ENCODE measurements at regions not wholly inside any gene's neighbourhood (a gene's known extent, or its start where the extent isn't known, plus 50 kb on each side); places are given as distances from the start of the nearest gene placed in this dataset.
"Not testable (repeated sequence)": the region's sequence is repeated elsewhere in the genome, so short reads cannot be mapped to it uniquely, and the experiment has no call there.

DNA sequence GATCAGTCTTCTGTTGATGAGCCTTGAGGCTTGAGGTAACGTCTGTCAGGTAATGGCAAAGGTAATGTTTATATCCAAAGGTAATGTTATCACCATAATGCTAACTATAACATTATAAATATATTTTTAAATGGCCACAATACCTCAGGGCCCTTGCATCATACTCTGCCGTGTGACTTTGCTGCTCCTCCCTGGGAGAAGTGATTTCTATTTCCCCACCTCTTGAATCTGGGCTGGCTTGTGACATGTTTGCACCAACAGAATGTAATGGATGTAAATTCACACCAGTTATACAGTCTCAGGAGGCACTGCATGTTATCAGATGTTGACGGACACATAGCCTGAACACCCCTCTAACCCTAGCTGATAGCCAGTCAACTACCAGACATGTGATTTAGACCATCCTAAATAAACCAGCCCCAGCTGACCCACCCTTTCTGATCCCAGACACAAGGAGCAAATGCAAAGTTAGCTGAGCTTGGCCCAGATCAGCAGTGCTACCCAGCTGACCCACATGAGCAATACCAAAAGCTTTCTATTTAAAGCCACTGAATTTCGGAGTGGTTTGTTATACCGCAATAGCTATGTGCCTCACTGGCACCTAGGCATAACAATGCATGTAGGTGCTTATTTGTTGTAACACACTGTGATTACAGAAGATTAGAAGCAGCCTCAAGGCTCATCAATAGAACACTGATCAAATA, 93.8 kb upstream of the SIRPA start:
- peaks cover 4% of the 10 kb centered on the region for H3K27me3 Mint-ChIP-seq
- H3K4me1 Mint-ChIP-seq, result peaks cover 19 to 27% (median 20%) of the 10 kb centered on the region in 3 donors
- peak overlapping the region in 2 of 3 donors; percentile 81 to 99 for H3K27ac Mint-ChIP-seq
- H3K4me3 Mint-ChIP-seq, result peak overlapping the region; percentile 49 to 98 (median 82)
- no peaks in the 10 kb centered on the region for H3K9me3 Mint-ChIP-seq
- H3K36me3 Mint-ChIP-seq, result no peaks in the 10 kb centered on the region

DNA sequence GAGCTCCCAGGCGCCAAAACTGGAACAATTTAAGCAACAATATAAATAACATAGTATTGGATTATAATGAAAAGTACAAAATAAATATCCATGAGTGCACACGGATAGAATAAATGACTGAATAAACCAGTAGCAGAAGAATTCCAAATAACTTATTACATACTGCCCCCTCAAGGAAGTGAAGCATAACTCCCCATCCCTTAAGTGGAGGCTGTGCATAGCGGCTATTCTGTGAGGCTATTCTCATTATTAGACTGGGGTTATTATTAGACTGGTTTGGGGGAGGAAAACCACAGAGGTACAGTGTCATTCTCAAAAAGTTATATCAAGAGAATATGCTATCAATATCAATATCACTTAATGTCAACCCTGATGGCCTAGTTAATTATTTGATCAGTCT, 94.4 kb upstream of the SIRPA start:
- H3K27ac Mint-ChIP-seq, result peak overlapping the region in 1 of 3 donors; percentile 5
- H3K4me3 Mint-ChIP-seq, result peak overlapping the region in 1 of 4 donors; percentile 12
- H3K4me1 Mint-ChIP-seq, result peaks cover 19 to 27% (median 20%) of the 10 kb centered on the region in 3 donors
- no peaks in the 10 kb centered on the region for H3K9me3 Mint-ChIP-seq
- H3K36me3 Mint-ChIP-seq, result no peaks in the 10 kb centered on the region
- H3K27me3 Mint-ChIP-seq, result peaks cover 4% of the 10 kb centered on the region

DNA sequence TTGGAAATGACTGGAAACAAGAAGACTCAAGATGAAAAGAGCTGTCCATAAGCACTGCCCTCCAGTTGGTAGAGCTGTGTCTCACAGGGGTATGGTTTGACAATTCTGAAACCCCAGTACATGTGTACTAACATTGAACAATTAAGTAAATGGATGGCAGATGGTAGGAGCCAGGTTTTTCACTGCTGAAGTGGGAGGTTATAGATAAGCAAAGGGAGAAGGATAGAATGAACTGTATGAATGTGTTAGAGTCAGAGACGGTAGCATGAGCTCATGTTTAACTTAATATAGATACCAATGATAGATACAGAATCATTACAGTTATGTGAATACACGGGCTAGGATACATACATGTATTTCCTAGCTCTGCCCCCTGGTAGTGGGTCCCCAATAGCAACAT, 95.0 kb upstream of the SIRPA start:
- peak overlapping the region in 1 of 4 donors; percentile 12 for H3K4me3 Mint-ChIP-seq
- H3K27me3 Mint-ChIP-seq, result peaks cover 4% of the 10 kb centered on the region
- H3K9me3 Mint-ChIP-seq, result no peaks in the 10 kb centered on the region
- no peaks in the 10 kb centered on the region for H3K36me3 Mint-ChIP-seq
- peaks cover 19 to 27% (median 20%) of the 10 kb centered on the region in 3 donors for H3K4me1 Mint-ChIP-seq
- peak overlapping the region in 1 of 3 donors; percentile 5 for H3K27ac Mint-ChIP-seq

DNA sequence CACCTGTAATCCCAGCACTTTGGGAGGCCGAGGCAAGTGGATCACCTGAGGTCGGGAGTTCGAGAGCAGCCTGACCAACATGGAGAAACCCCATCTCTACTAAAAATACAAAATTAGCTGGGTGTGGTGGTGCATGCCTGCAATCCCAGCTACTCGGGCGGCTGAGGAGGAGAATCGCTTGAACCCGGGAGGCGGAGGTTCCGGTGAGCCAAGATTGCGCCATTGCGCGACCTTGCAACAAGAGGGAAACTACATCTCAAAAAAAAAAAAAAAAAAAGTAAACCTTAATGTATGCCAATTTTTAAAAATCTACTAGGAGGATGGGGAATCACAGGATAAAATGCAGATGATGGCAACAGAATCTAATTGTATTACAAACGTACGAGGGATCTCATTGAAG, 95.5 kb upstream of the SIRPA start:
- H3K36me3 Mint-ChIP-seq, H3K9me3 Mint-ChIP-seq, H3K27me3 Mint-ChIP-seq: not testable (repeated sequence)
- Mint-ChIP-seq H3K4me3 (peak overlapping the region in 1 of 4 donors; percentile 12), H3K4me1 (peaks cover 18 to 25% (median 19%) of the 10 kb centered on the region in 3 donors), H3K27ac (peak overlapping the region in 1 of 3 donors; percentile 5)

DNA sequence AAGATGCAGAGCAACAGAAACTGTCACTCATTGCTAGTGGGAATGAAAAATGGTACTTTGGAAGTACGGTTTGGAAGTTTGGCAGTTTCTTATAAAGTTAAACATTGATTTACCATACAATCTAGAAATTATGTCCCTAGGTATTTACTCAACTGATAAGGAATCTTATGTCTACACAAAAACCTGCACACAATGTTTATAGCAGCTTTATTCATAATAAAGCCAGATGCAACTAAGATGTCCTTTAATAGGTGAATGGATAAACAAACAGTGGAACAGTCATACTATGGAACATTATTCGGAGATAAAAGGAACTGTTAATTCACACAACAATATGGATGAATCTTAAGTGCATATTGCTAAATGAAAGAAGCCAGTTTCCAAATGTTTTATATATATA, 96.2 kb upstream of the SIRPA start:
- H3K9me3 Mint-ChIP-seq, result no peaks in the 10 kb centered on the region
- peaks cover 4% of the 10 kb centered on the region for H3K27me3 Mint-ChIP-seq
- peaks cover 10 to 17% (median 11%) of the 10 kb centered on the region in 3 donors for H3K4me1 Mint-ChIP-seq
- H3K27ac Mint-ChIP-seq, result peak overlapping the region in 1 of 3 donors; percentile 36
- H3K36me3 Mint-ChIP-seq, result no peaks in the 10 kb centered on the region
- no peak overlapping the region for H3K4me3 Mint-ChIP-seq

DNA sequence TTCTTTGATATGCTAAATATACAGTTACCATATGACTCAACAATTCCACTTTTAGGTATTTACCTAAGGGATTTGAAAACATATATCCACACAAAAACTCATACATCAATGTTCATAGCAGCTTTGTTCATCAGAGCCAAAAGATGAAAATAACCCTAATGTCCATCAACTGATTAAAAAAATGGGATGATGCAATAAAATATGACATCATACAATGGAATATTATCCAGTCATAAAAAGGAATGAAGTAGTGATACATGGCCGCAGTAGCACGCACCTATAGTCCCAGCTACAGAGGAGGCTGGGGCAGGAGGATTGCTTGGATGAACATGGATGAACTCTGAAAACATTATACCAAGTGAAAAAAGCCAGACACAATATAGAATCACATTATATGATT, 101.4 kb upstream of the SIRPA start:
- Mint-ChIP-seq H3K36me3 (no peaks in the 10 kb centered on the region), H3K4me3 (no peak overlapping the region), H3K27ac (no peak overlapping the region), H3K9me3 (no peaks in the 10 kb centered on the region), H3K27me3 (peaks cover 6% of the 10 kb centered on the region), H3K4me1 (no peaks in the 10 kb centered on the region)

DNA sequence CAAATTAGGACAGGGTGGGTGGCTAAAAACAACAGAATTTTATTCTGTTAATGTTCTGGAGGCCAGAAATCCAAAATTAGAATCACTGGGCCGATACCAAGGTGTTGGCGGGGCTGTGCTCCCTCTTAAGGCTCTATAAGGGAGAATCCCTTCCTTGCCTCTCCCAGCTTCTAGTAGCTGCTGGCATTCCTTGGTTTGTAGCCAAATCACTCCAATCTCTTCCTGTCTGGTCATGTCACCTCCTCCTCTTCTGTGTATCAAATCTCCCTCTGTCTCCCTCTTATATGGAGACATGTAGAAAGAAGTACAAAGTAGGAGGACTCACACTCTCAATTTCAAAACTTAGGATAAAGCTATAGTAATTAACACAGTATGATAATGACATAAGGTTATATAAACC, 102.9 kb upstream of the SIRPA start:
- H3K36me3 Mint-ChIP-seq, result no peaks in the 10 kb centered on the region
- H3K4me3 Mint-ChIP-seq, result peak overlapping the region in 1 of 4 donors; percentile 56
- H3K27ac Mint-ChIP-seq, result no peak overlapping the region
- no peaks in the 10 kb centered on the region for H3K9me3 Mint-ChIP-seq
- H3K27me3 Mint-ChIP-seq, result peaks cover 6% of the 10 kb centered on the region
- H3K4me1 Mint-ChIP-seq, result no peaks in the 10 kb centered on the region

DNA sequence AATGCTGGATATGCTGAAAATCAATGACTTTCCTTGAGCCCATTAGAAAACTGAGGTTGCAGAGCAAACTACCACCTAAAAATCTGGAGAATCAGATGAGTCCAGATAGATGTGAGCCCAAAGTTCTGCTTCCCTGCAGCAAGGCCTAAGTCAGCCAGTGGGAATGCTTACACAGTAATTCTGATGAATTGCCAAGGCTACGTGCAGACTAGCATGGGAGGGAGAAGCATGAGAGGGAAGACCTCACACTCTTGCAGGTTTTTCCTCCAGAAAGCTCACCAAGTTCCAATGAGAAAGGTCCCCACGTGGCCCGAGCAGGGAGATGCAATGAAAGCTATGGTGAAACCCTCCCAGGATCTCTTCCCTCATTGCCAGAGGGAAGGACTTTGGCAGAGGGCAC, 104.8 kb upstream of the SIRPA start:
- H3K4me1 Mint-ChIP-seq, result peaks cover 0 to 8% (median 0%) of the 10 kb centered on the region in 3 donors
- no peaks in the 10 kb centered on the region for H3K9me3 Mint-ChIP-seq
- H3K4me3 Mint-ChIP-seq, result no peak overlapping the region
- H3K27ac Mint-ChIP-seq, result no peak overlapping the region
- H3K27me3 Mint-ChIP-seq, result peaks cover 19% of the 10 kb centered on the region
- H3K36me3 Mint-ChIP-seq, result peaks cover 3% of the 10 kb centered on the region

DNA sequence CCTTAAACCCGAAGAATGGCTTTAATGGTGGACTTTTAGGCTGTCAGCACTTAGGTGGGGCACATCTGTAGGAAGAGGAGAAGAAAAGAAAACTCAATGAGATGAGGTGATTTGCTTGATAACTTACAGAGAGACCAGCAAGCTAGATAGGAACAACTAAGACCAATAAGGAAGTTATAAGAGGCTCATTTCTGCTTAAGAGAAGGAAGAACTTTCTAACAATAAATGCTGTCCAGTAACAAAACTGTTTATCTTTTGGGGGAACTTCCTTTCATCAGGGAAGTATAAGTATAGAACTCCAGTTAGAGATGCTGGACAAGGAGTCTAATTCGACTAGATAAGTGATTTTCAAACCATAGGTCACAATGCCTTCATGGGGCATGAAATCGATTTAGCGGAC, 107.2 kb upstream of the SIRPA start:
- Mint-ChIP-seq H3K4me3 (no peak overlapping the region), H3K27me3 (peaks cover 21% of the 10 kb centered on the region), H3K36me3 (peaks cover 3% of the 10 kb centered on the region), H3K4me1 (peaks cover 0 to 10% (median 0%) of the 10 kb centered on the region in 3 donors), H3K9me3 (no peaks in the 10 kb centered on the region), H3K27ac (no peak overlapping the region)

DNA sequence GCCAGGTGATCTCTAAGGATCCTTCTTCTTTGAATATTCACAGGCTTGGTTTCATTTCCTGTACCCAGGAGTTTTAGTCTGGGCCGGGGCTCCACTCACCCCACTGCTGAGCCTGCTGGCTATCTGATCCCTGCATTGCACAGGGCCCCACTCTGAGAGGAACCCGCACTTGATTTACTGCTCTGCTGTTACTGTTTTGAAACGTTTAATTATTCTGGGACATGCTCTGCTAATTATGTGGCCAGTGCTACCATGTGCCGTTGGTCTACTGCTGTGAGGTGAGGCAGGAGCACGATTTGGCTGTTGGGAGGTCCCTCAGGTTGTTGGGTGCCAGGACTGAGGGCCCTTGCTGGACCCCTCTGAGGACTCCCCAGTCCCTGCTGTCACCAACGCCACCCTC, 108.7 kb upstream of the SIRPA start:
- no peak overlapping the region for H3K27ac Mint-ChIP-seq
- no peaks in the 10 kb centered on the region for H3K9me3 Mint-ChIP-seq
- H3K4me3 Mint-ChIP-seq, result no peak overlapping the region
- peaks cover 0 to 12% (median 0%) of the 10 kb centered on the region in 3 donors for H3K4me1 Mint-ChIP-seq
- H3K27me3 Mint-ChIP-seq, result peaks cover 21% of the 10 kb centered on the region
- peaks cover 3% of the 10 kb centered on the region for H3K36me3 Mint-ChIP-seq

DNA sequence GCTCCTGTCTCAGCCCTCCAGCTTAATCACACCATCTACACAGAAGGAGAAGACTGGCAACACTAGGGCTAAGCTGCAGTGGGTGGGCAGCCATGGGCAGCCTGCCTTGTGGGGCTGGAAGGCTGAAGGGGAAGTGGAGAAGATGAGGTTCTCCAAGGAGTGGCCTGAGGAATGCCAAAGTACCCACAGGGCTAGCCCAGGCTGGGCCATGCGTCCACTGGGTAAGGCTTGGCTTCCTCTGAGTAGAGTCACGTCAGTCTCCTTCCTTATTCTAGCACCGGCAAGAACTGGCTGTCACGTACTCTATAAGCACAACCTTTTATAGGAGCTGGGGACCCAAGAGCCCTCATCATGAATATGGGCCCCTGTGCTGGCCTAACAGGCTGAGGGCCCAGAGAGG, 110.6 kb upstream of the SIRPA start:
- Mint-ChIP-seq H3K27me3 (peaks cover 22% of the 10 kb centered on the region), H3K27ac (no peak overlapping the region), H3K36me3 (peaks cover 3% of the 10 kb centered on the region), H3K4me1 (peaks cover 0 to 12% (median 0%) of the 10 kb centered on the region in 3 donors), H3K4me3 (no peak overlapping the region), H3K9me3 (no peaks in the 10 kb centered on the region)

DNA sequence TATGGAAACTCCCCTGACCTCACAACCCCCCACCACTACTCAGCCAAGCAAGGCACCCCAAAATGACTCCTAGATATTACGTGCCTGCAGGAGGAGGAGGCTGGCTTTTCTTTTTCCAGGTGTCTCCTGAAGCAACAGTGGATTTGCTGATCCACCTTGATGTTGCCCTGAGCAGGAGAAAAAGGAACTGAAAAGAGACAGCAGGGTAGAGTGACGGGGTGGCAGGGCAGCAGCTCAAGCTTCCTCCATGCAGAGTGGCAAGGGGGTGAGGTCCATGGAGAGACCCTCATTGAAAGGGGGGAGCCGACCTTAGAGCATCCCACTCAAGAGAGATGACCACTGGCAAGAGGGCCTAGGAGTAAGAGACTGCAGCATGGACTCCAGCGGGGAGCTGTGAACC, 112.0 kb upstream of the SIRPA start:
- Mint-ChIP-seq H3K4me1 (peaks cover 0 to 12% (median 0%) of the 10 kb centered on the region in 3 donors), H3K27me3 (peaks cover 23% of the 10 kb centered on the region), H3K9me3 (no peaks in the 10 kb centered on the region), H3K4me3 (peak overlapping the region in 1 of 4 donors; percentile 5), H3K27ac (no peak overlapping the region), H3K36me3 (peaks cover 3% of the 10 kb centered on the region)

DNA sequence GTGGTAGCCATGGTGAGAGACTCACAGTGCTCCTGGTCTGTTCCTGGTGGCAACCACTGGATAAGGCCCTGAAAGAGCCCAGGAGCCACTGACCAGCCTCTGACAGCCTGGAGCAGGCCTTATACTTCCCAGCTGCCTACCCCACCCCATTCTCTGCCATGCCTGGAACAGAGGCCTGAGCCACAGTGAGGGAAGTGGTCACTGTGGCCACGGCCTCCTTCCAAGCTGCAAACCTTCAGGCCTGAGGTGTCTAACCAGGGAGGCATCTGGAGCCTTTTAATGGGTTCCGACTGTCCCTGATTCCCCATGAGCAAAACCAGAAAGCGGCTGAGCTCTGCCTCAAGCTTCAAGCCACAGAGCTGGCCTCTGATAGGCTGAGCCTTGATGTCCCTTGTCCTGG, 113.0 kb upstream of the SIRPA start:
- H3K27me3 Mint-ChIP-seq, result peaks cover 26% of the 10 kb centered on the region
- no peak overlapping the region for H3K4me3 Mint-ChIP-seq
- H3K27ac Mint-ChIP-seq, result no peak overlapping the region
- H3K36me3 Mint-ChIP-seq, result peaks cover 3% of the 10 kb centered on the region
- no peaks in the 10 kb centered on the region for H3K9me3 Mint-ChIP-seq
- H3K4me1 Mint-ChIP-seq, result peaks cover 2 to 17% (median 4%) of the 10 kb centered on the region in 3 donors

DNA sequence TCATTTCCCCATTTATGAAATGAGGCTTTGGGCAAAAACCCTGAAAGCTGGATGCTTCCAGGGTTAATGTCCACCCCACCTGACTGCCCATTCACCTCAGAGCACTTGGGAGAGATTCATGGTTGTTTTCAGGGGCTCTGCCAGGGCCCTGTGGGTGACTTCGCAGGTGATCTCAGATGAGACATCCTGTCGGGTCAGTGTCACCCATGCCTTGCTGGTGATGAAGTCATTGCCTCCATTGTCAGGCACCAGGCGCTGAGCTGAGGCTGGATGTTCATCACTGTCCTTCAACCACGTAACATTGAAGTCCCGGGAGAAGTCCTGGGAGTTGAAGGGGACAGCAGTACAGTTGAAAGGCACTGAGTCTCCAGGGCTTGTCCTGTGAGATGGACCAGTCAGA, 115.6 kb upstream of the SIRPA start:
- Mint-ChIP-seq H3K9me3 (no peaks in the 10 kb centered on the region), H3K27ac (no peak overlapping the region), H3K4me1 (peaks cover 9 to 16% (median 15%) of the 10 kb centered on the region in 3 donors), H3K36me3 (no peaks in the 10 kb centered on the region), H3K4me3 (no peak overlapping the region), H3K27me3 (peaks cover 11% of the 10 kb centered on the region)

DNA sequence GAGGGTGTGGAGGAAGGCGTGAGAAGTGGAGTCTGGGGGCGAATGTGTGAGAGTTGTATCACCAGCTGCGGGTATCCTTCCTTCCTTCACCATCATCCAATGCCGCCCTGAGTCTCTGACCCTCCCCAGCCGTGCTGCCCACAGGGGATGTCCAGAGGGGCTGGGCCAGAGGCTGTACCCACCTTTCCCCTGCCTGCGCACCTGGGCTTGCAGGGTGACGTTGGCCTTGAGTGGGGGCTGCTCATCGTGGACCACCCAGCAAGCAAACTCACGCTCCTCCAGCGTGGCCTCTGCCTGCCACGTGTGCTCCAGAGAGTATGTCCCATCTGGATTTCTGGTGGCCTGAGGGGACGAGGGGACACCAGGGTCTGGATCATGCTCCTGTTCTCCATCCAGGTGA, 116.9 kb upstream of the SIRPA start:
- Mint-ChIP-seq H3K4me1 (peaks cover 9 to 16% (median 15%) of the 10 kb centered on the region in 3 donors), H3K27ac (no peak overlapping the region), H3K36me3 (no peaks in the 10 kb centered on the region), H3K27me3 (peaks cover 11% of the 10 kb centered on the region), H3K9me3 (no peaks in the 10 kb centered on the region), H3K4me3 (no peak overlapping the region)

DNA sequence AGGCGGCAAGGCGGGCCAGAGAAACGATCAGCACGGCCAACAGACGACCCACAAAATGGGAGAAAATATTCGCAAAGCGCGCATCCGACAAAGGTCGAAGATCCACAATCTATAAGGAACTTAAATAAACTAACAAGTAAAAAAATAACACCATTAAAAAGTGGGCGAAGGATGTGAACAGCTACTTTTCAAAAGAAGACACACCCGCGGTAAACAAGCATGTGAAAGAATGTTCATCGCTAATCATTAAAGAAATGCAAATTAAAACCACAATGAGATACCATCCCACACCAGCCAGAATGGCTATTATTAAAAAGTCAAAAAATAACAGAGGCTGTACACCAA, 117.8 kb upstream of the SIRPA start:
- Mint-ChIP-seq H3K27me3 (peaks cover 11% of the 10 kb centered on the region), H3K9me3 (no peaks in the 10 kb centered on the region), H3K36me3 (no peaks in the 10 kb centered on the region), H3K4me3 (peak overlapping the region; percentile 79 to 91 (median 84)), H3K4me1 (peaks cover 9 to 16% (median 13%) of the 10 kb centered on the region in 3 donors), H3K27ac (no peak overlapping the region)
